NCI-H748 (cell line): ENCODE measurements at regions not wholly inside any gene's neighbourhood (a gene's known extent, or its start where the extent isn't known, plus 50 kb on each side); places are given as distances from the start of the nearest gene placed in this dataset.
"Not testable (repeated sequence)": the region's sequence is repeated elsewhere in the genome, so short reads cannot be mapped to it uniquely, and the experiment has no call there.

ENCODE experiments used
- DNase-seq: peaks from one replicate; lab custom pipeline; 2025; ENCODE audit not compliant: unreplicated experiment; lab: John Stamatoyannopoulos, UW

GRCh38 chr12:116360579-116361413 lies 83.3 kb upstream of the MED13L start:
- no peak for DNase-seq

GRCh38 chr12:116361414-116362223 lies 84.1 kb upstream of the MED13L start:
- peak; percentile 54 for DNase-seq

- DNase-seq, result no peak
Observed at GRCh38 chr12:116365114-116365513, 87.6 kb upstream of the MED13L start.

- DNase-seq, result no peak
Observed at GRCh38 chr12:116365606-116366455, 88.3 kb upstream of the MED13L start.

- peak; percentile 75 for DNase-seq
Observed at GRCh38 chr12:116366456-116366776, 88.9 kb upstream of the MED13L start.

GRCh38 chr12:116366824-116367223 lies 89.3 kb upstream of the MED13L start:
- no peak for DNase-seq

GRCh38 chr12:116368196-116369194 lies 91.0 kb upstream of the MED13L start:
- no peak for DNase-seq

GRCh38 chr12:116370004-116370404 lies 92.5 kb upstream of the MED13L start:
- no peak for DNase-seq

GRCh38 chr12:116370886-116371580 lies 93.5 kb upstream of the MED13L start:
- no peak for DNase-seq

GRCh38 chr12:116372815-116373214 lies 95.3 kb upstream of the MED13L start:
- no peak for DNase-seq

GRCh38 chr12:116373572-116374206 lies 96.2 kb upstream of the MED13L start:
- DNase-seq, result no peak

GRCh38 chr12:116374207-116374606 lies 96.7 kb upstream of the MED13L start:
- DNase-seq, result no peak

GRCh38 chr12:116375278-116375842 lies 97.9 kb upstream of the MED13L start:
- DNase-seq, result no peak

GRCh38 chr12:116376354-116377193 lies 99.1 kb upstream of the MED13L start:
- peak; percentile 99 for DNase-seq

GRCh38 chr12:116377194-116377571 lies 99.7 kb upstream of the MED13L start:
- DNase-seq, result not testable (repeated sequence)

GRCh38 chr12:116378002-116378401 lies 100.5 kb upstream of the MED13L start:
- no peak for DNase-seq

- DNase-seq, result no peak
Observed at GRCh38 chr12:116380108-116380507, 102.6 kb upstream of the MED13L start.

GRCh38 chr12:116380740-116381139 lies 103.2 kb upstream of the MED13L start:
- not testable (repeated sequence) for DNase-seq
